Upper lobe of left lung (tissue), 6 donors: ENCODE measurements at regions not wholly inside any gene's neighbourhood (a gene's known extent, or its start where the extent isn't known, plus 50 kb on each side); places are given as distances from the start of the nearest gene placed in this dataset.
"Not testable (repeated sequence)": the region's sequence is repeated elsewhere in the genome, so short reads cannot be mapped to it uniquely, and the experiment has no call there.

Experiments used
- ATAC-seq, 2 donors: fragments of 200-7000 bp; cut with Tn5 transposase; one replicate each; pipeline ENCODE4 v1.9.1; 2022; ENCODE audit warnings: mild to moderate bottlenecking in 2 of 2, moderate library complexity in 2 of 2; ENCODE audit not compliant: low FRiP score in 2 of 2
- DNase-seq, 2 donors: peaks; one replicate each; pipeline ENCODE4 v3.0.0-alpha.2; 2019 to 2020
- H3K27ac ChIP-seq, 4 donors: fragments of 200-600 bp; sonication (generic); one replicate each; pipeline ENCODE4 v1.5.1; 2016 to 2019
- H3K27me3 ChIP-seq, 4 donors: fragments of 200-600 bp; sonication (generic); one replicate each; pipeline ENCODE4 v1.5.1; 2017 to 2019
- H3K36me3 ChIP-seq, 4 donors: fragments of 200-600 bp; sonication (generic); one replicate each; pipeline ENCODE4 v1.5.1; 2016 to 2019
- H3K4me1 ChIP-seq, 4 donors: fragments of 200-600 bp; sonication (generic); one replicate each; pipeline ENCODE4 v1.5.1; 2018 to 2019
- H3K4me3 ChIP-seq, 4 donors: fragments of 200-600 bp; sonication (generic); one replicate each; pipeline ENCODE4 v1.5.1; 2017 to 2019; ENCODE audit warnings: mild to moderate bottlenecking in 2 of 4, moderate library complexity in 1 of 4
- H3K9me3 ChIP-seq, 4 donors: fragments of 200-600 bp; sonication (generic); one replicate each; pipeline ENCODE4 v1.5.1; 2018 to 2019
- CTCF ChIP-seq, 6 experiments: fragments of 450-650 bp in 4 of 6; fragments of 200-600 bp in 2 of 6; sonication (generic) in 2 of 6; IDR thresholded peaks; one replicate each; pipeline ENCODE4 v1.5.1; 2016 to 2019; ENCODE audit warnings: antibody characterized with exemption in 6 of 6
- EP300 ChIP-seq, 4 donors: sonication (generic); formaldehyde crosslinking; IDR thresholded peaks; one replicate each; pipeline ENCODE4 v1.5.1; 2017; ENCODE audit warnings: antibody characterized with exemption in 4 of 4, control low read depth in 2 of 4
- POLR2A ChIP-seq, 4 donors: fragments of 450-650 bp; IDR thresholded peaks; one replicate each; pipeline ENCODE4 v1.5.1; 2016 to 2017; ENCODE audit warnings: antibody characterized with exemption in 4 of 4, mild to moderate bottlenecking in 2 of 4
- POLR2AphosphoS5 ChIP-seq, 2 donors: sonication (generic); formaldehyde crosslinking; IDR thresholded peaks; one replicate each; pipeline ENCODE4 v1.5.1; 2017; ENCODE audit warnings: antibody characterized with exemption in 2 of 2
- WGBS, 2 donors: methylation state at CpG; one replicate each; pipeline ENCODE4 v1.1.5; 2017 to 2018; 5-methylcytosine and 5-hydroxymethylcytosine counted together
- donor health status: DM: no; HTN: no; CAD: no; lungs with moderate emphysema.
- donor health status: DM: no; HTN: yes; CAD: no; lungs with severe emphysema.

GRCh38 chr13:87961546-87961945 lies 290.4 kb downstream of the SLITRK5 start:
- H3K9me3 ChIP-seq = no peaks in the 10 kb centered on the region
- no peaks in the 10 kb centered on the region for H3K27me3 ChIP-seq
- H3K36me3 ChIP-seq = no peaks in the 10 kb centered on the region
- no peaks in the 10 kb centered on the region for H3K4me1 ChIP-seq
- no peak overlapping the region for H3K4me3 ChIP-seq
- no peak overlapping the region for H3K27ac ChIP-seq
- TF ChIP-seq CTCF (IDR thresholded peaks at IDR 0.05) (no peak), POLR2A (IDR thresholded peaks at IDR 0.05) (no peak), EP300 (IDR thresholded peaks at IDR 0.05) (no peak), POLR2AphosphoS5 (IDR thresholded peaks at IDR 0.05) (no peak)
- ATAC-seq = no peak
- DNase-seq = no peak
- WGBS, 2 donors = 76 to 87% methylated on average over 3 of the region's 3 CpGs

- no peaks in the 10 kb centered on the region for H3K36me3 ChIP-seq
- H3K9me3 ChIP-seq = no peaks in the 10 kb centered on the region
- no peak for ATAC-seq
- TF ChIP-seq CTCF (IDR thresholded peaks at IDR 0.05) (no peak), POLR2AphosphoS5 (IDR thresholded peaks at IDR 0.05) (no peak), POLR2A (IDR thresholded peaks at IDR 0.05) (no peak), EP300 (IDR thresholded peaks at IDR 0.05) (no peak)
- WGBS, 2 donors = 75 to 90% methylated on average over 1 of the region's 1 CpG
- DNase-seq = no peak
- H3K27ac ChIP-seq = no peak overlapping the region
- no peaks in the 10 kb centered on the region for H3K27me3 ChIP-seq
- no peaks in the 10 kb centered on the region for H3K4me1 ChIP-seq
- H3K4me3 ChIP-seq = no peak overlapping the region
These were observed 301.4 kb downstream of the SLITRK5 start for GRCh38 chr13:87972568-87972967.

DNA sequence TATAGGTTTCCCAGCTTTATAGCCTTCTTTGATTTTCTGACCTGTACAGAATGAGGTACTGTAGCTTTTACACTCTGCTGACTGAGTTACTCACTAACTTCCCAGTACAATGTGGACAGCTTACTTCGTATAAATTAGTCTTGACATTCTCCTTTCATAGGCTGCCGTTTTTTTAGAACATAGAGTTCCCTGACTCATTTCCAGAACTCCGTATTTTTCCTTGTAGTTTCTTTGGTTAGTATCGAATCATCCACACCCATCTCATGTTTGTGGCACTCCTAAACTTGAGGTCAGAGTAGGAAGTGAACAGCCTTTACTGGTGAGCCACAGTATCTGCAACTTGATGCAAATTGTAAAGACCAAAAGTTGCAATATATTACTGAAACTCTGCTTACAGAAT lies 303.9 kb downstream of the SLITRK5 start:
- WGBS, 2 donors = 87 to 90% methylated on average over 4 of the region's 4 CpGs

GRCh38 chr13:87976650-87977049 lies 305.5 kb downstream of the SLITRK5 start:
- H3K9me3 ChIP-seq, H3K4me1 ChIP-seq, H3K36me3 ChIP-seq, H3K27ac ChIP-seq, ATAC-seq, H3K4me3 ChIP-seq, H3K27me3 ChIP-seq: not testable (repeated sequence)
- 100% methylated on average over 1 to 3 of the region's 26 CpGs for WGBS, 2 donors
- DNase-seq = peak in 1 of 2 donors; percentile 61

More for the DNA sequence above, 303.9 kb downstream of the SLITRK5 start:
- Histone ChIP-seq H3K4me1 (no peaks in the 10 kb centered on the region), H3K27ac (no peak overlapping the region), H3K36me3 (no peaks in the 10 kb centered on the region), H3K9me3 (no peaks in the 10 kb centered on the region), H3K27me3 (no peaks in the 10 kb centered on the region), H3K4me3 (no peak overlapping the region)
- no peak for TF ChIP-seq POLR2AphosphoS5 (IDR thresholded peaks at IDR 0.05)
- TF ChIP-seq CTCF (IDR thresholded peaks at IDR 0.05) = no peak
- ATAC-seq (no peak), DNase-seq (no peak)

DNA sequence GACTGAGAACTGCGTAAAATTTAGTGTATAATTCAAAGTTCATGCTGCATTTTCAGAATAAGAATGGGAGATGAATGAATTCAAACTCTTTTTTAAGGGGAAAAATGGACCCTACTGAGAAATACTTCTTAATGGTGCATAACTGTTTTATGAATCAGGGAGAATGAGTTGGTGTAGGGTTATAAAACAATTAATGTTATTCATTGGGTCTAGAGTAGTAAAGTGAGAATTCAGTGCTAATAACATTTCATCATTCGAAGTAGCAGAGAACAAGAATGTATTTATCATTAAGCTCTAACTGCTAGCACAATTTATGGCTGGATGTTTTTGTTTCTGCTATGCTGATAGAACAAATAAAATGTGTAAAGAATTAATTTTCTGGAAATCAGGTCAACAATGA lies 310.2 kb downstream of the SLITRK5 start:
- no peaks in the 10 kb centered on the region for H3K27me3 ChIP-seq
- no peak for ATAC-seq
- no peak for DNase-seq
- 71 to 76% methylated on average over 2 of the region's 2 CpGs for WGBS, 2 donors
- no peak overlapping the region for H3K27ac ChIP-seq
- H3K4me1 ChIP-seq = no peaks in the 10 kb centered on the region
- no peak overlapping the region for H3K4me3 ChIP-seq
- TF ChIP-seq POLR2AphosphoS5 (IDR thresholded peaks at IDR 0.05) (no peak), EP300 (IDR thresholded peaks at IDR 0.05) (no peak), POLR2A (IDR thresholded peaks at IDR 0.05) (no peak), CTCF (IDR thresholded peaks at IDR 0.05) (no peak)
- H3K9me3 ChIP-seq = no peaks in the 10 kb centered on the region
- no peaks in the 10 kb centered on the region for H3K36me3 ChIP-seq
